Prostate gland (tissue), 2 donors: ENCODE measurements at regions not wholly inside any gene's neighbourhood (a gene's known extent, or its start where the extent isn't known, plus 50 kb on each side); places are given as distances from the start of the nearest gene placed in this dataset.

Source experiments
- POLR2AphosphoS5 ChIP-seq: sonication (generic); formaldehyde crosslinking; IDR thresholded peaks from one replicate; pipeline ENCODE4 v1.6.1; 2017; ENCODE audit warnings: antibody characterized with exemption
- TF ChIP-seq, protein P1 (sequence below), 4 experiments: fragments of 200-600 bp in 2 of 4; fragments of 450-650 bp in 2 of 4; sonication (generic) in 2 of 4; IDR thresholded peaks; 1 replicate in 3 of 4; 2 replicates in 1 of 4; pipeline ENCODE4 v1.5.1; 2016 to 2019; ENCODE audit warnings: antibody characterized with exemption in 4 of 4, mild to moderate bottlenecking in 2 of 4, moderate library complexity in 2 of 4

DNA sequence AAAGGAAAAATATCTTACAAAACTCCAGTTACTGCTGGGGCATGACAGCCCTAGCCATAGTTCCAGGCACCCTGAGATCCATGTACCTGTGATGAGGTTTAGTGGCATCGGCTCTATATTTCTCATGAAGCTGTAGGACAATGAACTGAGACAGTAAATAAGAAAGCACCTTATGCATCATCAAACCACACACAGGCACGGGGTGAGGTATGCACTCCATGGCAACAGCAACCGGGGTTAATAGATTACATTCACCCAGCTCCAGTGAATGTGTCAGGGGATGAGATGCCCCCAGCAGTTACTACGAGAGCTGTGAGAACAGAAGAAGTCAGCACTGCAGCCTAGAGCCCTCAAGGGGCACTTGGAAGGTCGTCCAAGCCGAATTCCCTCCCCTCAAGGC lies 162.0 kb upstream of the S1PR3 start:
- TF ChIP-seq, protein P1, sequence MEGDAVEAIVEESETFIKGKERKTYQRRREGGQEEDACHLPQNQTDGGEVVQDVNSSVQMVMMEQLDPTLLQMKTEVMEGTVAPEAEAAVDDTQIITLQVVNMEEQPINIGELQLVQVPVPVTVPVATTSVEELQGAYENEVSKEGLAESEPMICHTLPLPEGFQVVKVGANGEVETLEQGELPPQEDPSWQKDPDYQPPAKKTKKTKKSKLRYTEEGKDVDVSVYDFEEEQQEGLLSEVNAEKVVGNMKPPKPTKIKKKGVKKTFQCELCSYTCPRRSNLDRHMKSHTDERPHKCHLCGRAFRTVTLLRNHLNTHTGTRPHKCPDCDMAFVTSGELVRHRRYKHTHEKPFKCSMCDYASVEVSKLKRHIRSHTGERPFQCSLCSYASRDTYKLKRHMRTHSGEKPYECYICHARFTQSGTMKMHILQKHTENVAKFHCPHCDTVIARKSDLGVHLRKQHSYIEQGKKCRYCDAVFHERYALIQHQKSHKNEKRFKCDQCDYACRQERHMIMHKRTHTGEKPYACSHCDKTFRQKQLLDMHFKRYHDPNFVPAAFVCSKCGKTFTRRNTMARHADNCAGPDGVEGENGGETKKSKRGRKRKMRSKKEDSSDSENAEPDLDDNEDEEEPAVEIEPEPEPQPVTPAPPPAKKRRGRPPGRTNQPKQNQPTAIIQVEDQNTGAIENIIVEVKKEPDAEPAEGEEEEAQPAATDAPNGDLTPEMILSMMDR (IDR thresholded peaks at IDR 0.05) = no peak
- no peak for TF ChIP-seq POLR2AphosphoS5
